ENCODE measurements at regions not wholly inside any gene's neighbourhood (a gene's known extent, or its start where the extent isn't known, plus 50 kb on each side); places are given as distances from the start of the nearest gene placed in this dataset.

GRCh38 chr12:114141921-114142564 lies 175.9 kb upstream of the RBM19 start:
- H3K4me3 ChIP-seq (replicated peaks in 1 of 3; ENCODE audit: insufficient read depth in 1 of 3, low read depth in 1 of 3, low read length in 3 of 3) = no peak overlapping the region
- no peak overlapping the region for H2AFZ ChIP-seq (ENCODE audit: low read depth, low read length)
- H3K4me2 ChIP-seq (ENCODE audit: insufficient read depth, low read length) = no peak overlapping the region
- no peaks in the 10 kb centered on the region for H3K36me3 ChIP-seq (ENCODE audit: control insufficient read depth in 2 of 2, extremely low read depth in 1 of 2, insufficient read depth in 2 of 2, low read length in 2 of 2)
- ChIA-PET CTCF (no interaction called here), POLR2A (no interaction called here)
- no peaks in the 10 kb centered on the region for H3K79me2 ChIP-seq (ENCODE audit: control insufficient read depth, insufficient read depth, low read length)
- no peaks in the 10 kb centered on the region for H4K20me1 ChIP-seq (replicated peaks; ENCODE audit: control insufficient read depth, extremely low read depth, insufficient read depth, low read length)
- no peak overlapping the region for H3K9ac ChIP-seq (replicated peaks; ENCODE audit: extremely low read depth, insufficient read depth, low read length)
- H3K9me1 ChIP-seq (replicated peaks; ENCODE audit: control insufficient read depth, extremely low read depth, insufficient read depth, low read length) = no peaks in the 10 kb centered on the region
- no peaks in the 10 kb centered on the region for H3K27me3 ChIP-seq (ENCODE audit: control insufficient read depth in 2 of 2, insufficient read depth in 2 of 2, low read length in 2 of 2)
- intact Hi-C loops (cut with micrococcal nuclease) (no loop called here), dilution Hi-C loops (cut with MboI; ENCODE audit: extremely low pct_ligation_motif_present, low sequenced_read_pairs) (no loop called here)
- DNase-seq (ENCODE audit: low read depth, low spot score) = no peak
- H3K9me3 ChIP-seq (replicated peaks; ENCODE audit: control insufficient read depth, insufficient read depth, low read length) = peaks cover 3% of the 10 kb centered on the region
- no peak for FAIRE-seq
- H3K27ac ChIP-seq (ENCODE audit: insufficient read depth, low read depth, low read length) = no peak overlapping the region
- no peak for TF ChIP-seq POLR2A (IDR thresholded peaks at IDR 0.05; ENCODE audit: low read depth, low read length)
- no peak for TF ChIP-seq JUN (IDR thresholded peaks at IDR 0.05; ENCODE audit: borderline replicate concordance, insufficient read depth, insufficient read length, low read depth)
- TF ChIP-seq MAX (IDR thresholded peaks at IDR 0.05; ENCODE audit: insufficient read depth, insufficient read length) = no peak
- no peak for TF ChIP-seq GATA2 (IDR thresholded peaks at IDR 0.05; ENCODE audit: insufficient read depth, insufficient read length, low read depth, low read length)
- no peak for TF ChIP-seq FOS (IDR thresholded peaks at IDR 0.05; ENCODE audit: borderline replicate concordance, insufficient read depth, low read length)
- no peak for TF ChIP-seq CTCF (IDR thresholded peaks at IDR 0.05; ENCODE audit: extremely low read depth in 1 of 2, insufficient read depth in 1 of 2, low read depth in 1 of 2, low read length in 2 of 2)
- TF ChIP-seq EZH2 (IDR thresholded peaks at IDR 0.05; ENCODE audit: borderline replicate concordance, low read depth, low read length, severe bottlenecking) = no peak
- no peak for TF ChIP-seq POLR2AphosphoS5 (IDR thresholded peaks at IDR 0.05; ENCODE audit: insufficient read depth, low read depth, low read length)
- TF ChIP-seq MYC (IDR thresholded peaks at IDR 0.05; ENCODE audit: low read depth, low read length) = no peak
- no peaks in the 10 kb centered on the region for H3K4me1 ChIP-seq (ENCODE audit: control insufficient read depth, extremely low read depth, insufficient read depth, low read length)
- BruUV-seq (replicated peaks) = no TSS peak

All from endothelial cell of umbilical vein (primary cell).